K562 (cell line): ENCODE measurements at regions not wholly inside any gene's neighbourhood (a gene's known extent, or its start where the extent isn't known, plus 50 kb on each side); places are given as distances from the start of the nearest gene placed in this dataset.

Experiments used
- ATAC-seq: fragments of 200-7000 bp; cut with Tn5 transposase; 3 replicates; pipeline ENCODE4 v1.9.1; 2020; ENCODE audit warnings: moderate library complexity
- BruUV-seq: library from RNA; stranded (reverse); fragments of 400-500 nt; replicated peaks from 2 replicates; lab custom pipeline; 2021; lab: Mats Ljungman, UMichigan
- CTCF ChIA-PET: fragments of 300-600 bp; formaldehyde crosslinking; extraction: SDS; loops from one replicate; lab custom pipeline; 2021; ENCODE audit warnings: low intra/inter-chr PET ratio; lab: Yijun Ruan, JAX
- POLR2A ChIA-PET: fragments of 300-600, 350-650 bp; sonication (Branson Sonifier 250); formaldehyde crosslinking; extraction: SDS; loops from one replicate; lab custom pipeline; 2021; ENCODE audit warnings: antibody characterized with exemption, inconsistent platforms; lab: Yijun Ruan, JAX
- DNase-seq, 4 experiments: peaks; one replicate each; pipeline versions ENCODE4 v3.0.0 to v3.0.0-alpha.2; 2011 to 2018; ENCODE audit warnings: low spot score in 3 of 4, mixed read lengths in 3 of 4; ENCODE audit errors: extremely low read depth in 1 of 4
- FAIRE-seq: peaks from 2 replicates; lab custom pipeline; 2011; peaks lifted over from hg19 to GRCh38; lab: Jason Lieb, UNC
- H2AFZ ChIP-seq: 2 replicates; pipeline ENCODE4 v1.6.0; 2011; ENCODE audit warnings: low read depth, low read length, control low read depth, inconsistent platforms
- H3K27ac ChIP-seq: fragments of 200-600 bp; 3 replicates; pipeline ENCODE4 v1.8.0; 2011; ENCODE audit warnings: low read depth, mild to moderate bottlenecking, control low read depth, inconsistent platforms, low read length, moderate library complexity, mixed read lengths; ENCODE audit errors: extremely low read depth
- H3K27me3 ChIP-seq, 2 experiments: fragments of 300-600 bp in 1 of 2; 2 replicates in 1 of 2; 3 replicates in 1 of 2; pipeline versions ENCODE4 v1.6.0 to v1.8.0; 2011; ENCODE audit warnings: inconsistent platforms in 2 of 2, low read length in 2 of 2, mild to moderate bottlenecking in 1 of 2, mixed read lengths in 1 of 2, moderate library complexity in 1 of 2; ENCODE audit not compliant: control insufficient read depth in 2 of 2, insufficient read depth in 2 of 2
- H3K36me3 ChIP-seq: fragments of 300-600 bp; 3 replicates; pipeline ENCODE4 v1.8.0; 2011; ENCODE audit warnings: mild to moderate bottlenecking, low read length, inconsistent platforms; ENCODE audit not compliant: control insufficient read depth, insufficient read depth
- H3K4me1 ChIP-seq, 2 experiments: fragments of 200-600 bp in 1 of 2; replicated peaks in 1 of 2; 2 replicates in 1 of 2; 3 replicates in 1 of 2; pipeline versions ENCODE4 v1.5.1 to v1.8.0; 2011; ENCODE audit warnings: inconsistent platforms in 2 of 2, low read length in 2 of 2, mild to moderate bottlenecking in 1 of 2, mixed read lengths in 1 of 2, moderate library complexity in 1 of 2; ENCODE audit not compliant: control insufficient read depth in 2 of 2, insufficient read depth in 2 of 2
- H3K4me2 ChIP-seq: 2 replicates; pipeline ENCODE4 v1.6.1; 2011; ENCODE audit warnings: low read length, control low read depth, inconsistent platforms, mixed read lengths; ENCODE audit not compliant: insufficient read depth
- H3K4me3 ChIP-seq: fragments of 200-600 bp; sonication (generic), shearing (Covaris generic); 2 replicates; pipeline ENCODE4 v1.5.1; 2016; ENCODE audit warnings: control low read depth, inconsistent platforms
- H3K79me2 ChIP-seq: fragments of 200-600 bp; 3 replicates; pipeline ENCODE4 v1.8.0; 2011; ENCODE audit warnings: low read length, inconsistent platforms; ENCODE audit not compliant: control insufficient read depth, insufficient read depth
- H3K9ac ChIP-seq, 2 experiments: 2 replicates each; pipeline versions ENCODE4 v1.6.0 to v1.6.1; 2011; ENCODE audit warnings: low read depth in 2 of 2, low read length in 2 of 2, control low read depth in 1 of 2, inconsistent platforms in 1 of 2, mild to moderate bottlenecking in 1 of 2, mixed read lengths in 1 of 2; ENCODE audit not compliant: insufficient read depth in 1 of 2
- H3K9me1 ChIP-seq: one replicate; pipeline ENCODE4 v1.6.0; 2011; ENCODE audit warnings: inconsistent platforms, mild to moderate bottlenecking, low read length, moderate library complexity; ENCODE audit not compliant: control insufficient read depth, insufficient read depth
- H3K9me3 ChIP-seq: replicated peaks from 2 replicates; pipeline ENCODE4 v1.5.1; 2011; ENCODE audit warnings: low read depth, low read length, inconsistent platforms; ENCODE audit not compliant: control insufficient read depth, insufficient read depth
- H4K20me1 ChIP-seq: replicated peaks from 2 replicates; pipeline ENCODE4 v1.6.1; 2011; ENCODE audit warnings: low read length, inconsistent platforms, mixed read lengths; ENCODE audit not compliant: control insufficient read depth, insufficient read depth
- CBX8 ChIP-seq: fragments of 200-600 bp; sonication (generic); IDR thresholded peaks from 2 replicates; pipeline ENCODE4 v1.6.1; 2012; ENCODE audit warnings: borderline replicate concordance, mixed run types, low read depth, mild to moderate bottlenecking, moderate library complexity, mixed read lengths, low read length, control low read depth, inconsistent platforms; ENCODE audit not compliant: poor library complexity, severe bottlenecking; ENCODE audit errors: extremely low read depth
- ETS2 ChIP-seq: IDR thresholded peaks from 2 replicates; pipeline ENCODE4 v1.6.1; 2016; ENCODE audit warnings: borderline replicate concordance, missing genetic modification characterization, mild to moderate bottlenecking, moderate library complexity, missing compliant biosample characterization; ENCODE audit not compliant: poor library complexity, severe bottlenecking
- KDM5B ChIP-seq: fragments of 200-600 bp; sonication (generic); IDR thresholded peaks from 2 replicates; pipeline ENCODE4 v1.6.1; 2012; ENCODE audit warnings: low read depth, mild to moderate bottlenecking, moderate library complexity, low read length, control low read depth, inconsistent platforms; ENCODE audit not compliant: insufficient replicate concordance
- LEF1 ChIP-seq: fragments of 450-650 bp; IDR thresholded peaks from 2 replicates; pipeline ENCODE4 v1.6.1; 2016; ENCODE audit warnings: mild to moderate bottlenecking
- RBM34 ChIP-seq: fragments of 200-400 bp; formaldehyde crosslinking; IDR thresholded peaks from 2 replicates; pipeline ENCODE4 v1.6.1; 2018; ENCODE audit warnings: low read length, borderline replicate concordance; ENCODE audit not compliant: insufficient read depth
- SMARCB1 ChIP-seq: IDR thresholded peaks from 2 replicates; pipeline ENCODE4 v1.6.1; 2011; ENCODE audit warnings: improper control_type of control experiment, low read depth; ENCODE audit not compliant: insufficient read length
- ZNF277 ChIP-seq: fragments of 250-450 bp; sonication (Bioruptor Pico); IDR thresholded peaks from 2 replicates; pipeline ENCODE4 v1.8.0; 2022; ENCODE audit warnings: inconsistent platforms, mild to moderate bottlenecking, moderate library complexity, borderline replicate concordance
- ZNF766 ChIP-seq: fragments of 200-800 bp; sonication (Bioruptor generic); conservative IDR thresholded peaks from 2 replicates; pipeline ENCODE4 v1.6.1; 2016; ENCODE audit warnings: missing genetic modification characterization, missing compliant biosample characterization
- WGBS: fragments of 100-300 bp; shearing (Covaris generic); methylation state at CpG from one replicate; pipeline ENCODE4 v1.1.6; 2016; ENCODE audit warnings: low coverage, mixed read lengths; ENCODE audit not compliant: insufficient coverage; ENCODE audit errors: missing lambda C conversion rate; 5-methylcytosine and 5-hydroxymethylcytosine counted together
- in situ Hi-C: fragments of 300-500 bp; cut with MboI; formaldehyde crosslinking; loops from 4 replicates; pipeline ENCODE4 v1.15.0; 2018; ENCODE audit warnings: inconsistent platforms, mixed read lengths
- intact Hi-C: fragments of 100-400 bp; cut with micrococcal nuclease; formaldehyde crosslinking; loops from 2 replicates; pipeline ENCODE4 v1.14.2; 2022

GRCh38 chrX:99271641-99272040 lies 1138.4 kb downstream of the PCDH19 start:
- Histone ChIP-seq H3K27ac (no peak overlapping the region), H3K9me1 (no peaks in the 10 kb centered on the region), H2AFZ (no peak overlapping the region), H3K9me3 (0 out of 2 replicates have a peak, but pooled peaks cover 2% of the 10 kb centered on the region), H3K4me3 (no peak overlapping the region), H3K4me2 (no peak overlapping the region), H3K79me2 (no peaks in the 10 kb centered on the region), H3K9ac (no peak overlapping the region)
- in situ Hi-C loops = no loop called here
- FAIRE-seq (no peak), ATAC-seq (no peak)
- POLR2A ChIA-PET = no interaction called here
- CTCF ChIA-PET = no interaction called here
- WGBS = 5% methylated on average over 7 of the region's 8 CpGs
- no peak for TF ChIP-seq KDM5B
- no peak for TF ChIP-seq ETS2
- TF ChIP-seq RBM34 = no peak
- no peak for TF ChIP-seq LEF1
- no peak for TF ChIP-seq ZNF277 (CRISPR knock-in tag)
- TF ChIP-seq SMARCB1 = no peak
- no peak for TF ChIP-seq CBX8
- TF ChIP-seq ZNF766 (CRISPR knock-in tag) = no peak
- TF ChIP-seq, all 486 proteins: peak for 0
- no peak for DNase-seq
- no TSS peak for BruUV-seq
- no peaks in the 10 kb centered on the region for H3K4me1 ChIP-seq
- H3K36me3 ChIP-seq = no peaks in the 10 kb centered on the region
- H3K27me3 ChIP-seq = no peaks in the 10 kb centered on the region
- H4K20me1 ChIP-seq = no peaks in the 10 kb centered on the region
- intact Hi-C loops = no loop called here
